A549 (cell line): ENCODE measurements at regions not wholly inside any gene's neighbourhood (a gene's known extent, or its start where the extent isn't known, plus 50 kb on each side); places are given as distances from the start of the nearest gene placed in this dataset.
A peak's percentile ranks its signal among the peaks of the same experiment; 100 is the strongest.

Source experiments
- ATAC-seq, 2 experiments: fragments of 200-7000 bp in 1 of 2; fragments of >200 bp in 1 of 2; cut with Nextera tagmentation in 1 of 2; cut with Tn5 transposase in 1 of 2; 3 replicates each; pipeline versions ENCODE4 v1.8.0 to v1.9.1; 2018 to 2020; ENCODE audit warnings: mild to moderate bottlenecking in 1 of 2, moderate library complexity in 1 of 2
- CTCF ChIA-PET: fragments of 300-600 bp; sonication (Branson Sonifier 250); formaldehyde crosslinking; extraction: SDS; loops from one replicate; lab custom pipeline; 2021; ENCODE audit warnings: antibody characterized with exemption, inconsistent platforms; lab: Yijun Ruan, JAX
- POLR2A ChIA-PET: fragments of 350-600 bp; formaldehyde crosslinking; extraction: SDS; loops from one replicate; lab custom pipeline; 2021; ENCODE audit warnings: antibody characterized with exemption, inconsistent platforms; lab: Yijun Ruan, JAX
- DNase-seq, 2 experiments: peaks; one replicate each; pipeline versions ENCODE4 v3.0.0 to v3.0.0-alpha.2; 2011 to 2016; ENCODE audit warnings: low read depth in 1 of 2, low spot score in 1 of 2
- FAIRE-seq: peaks from 2 replicates; lab custom pipeline; 2011; peaks lifted over from hg19 to GRCh38; lab: Jason Lieb, UNC
- H3K27ac ChIP-seq, 2 experiments: fragments of >200 bp; sonication (Bioruptor Twin); formaldehyde crosslinking; 3 replicates each; pipeline ENCODE4 v1.5.1; 2016 to 2017
- H3K4me1 ChIP-seq: fragments of >200 bp; sonication (Bioruptor Twin); formaldehyde crosslinking; 3 replicates; pipeline ENCODE4 v1.6.1; 2016
- H3K4me2 ChIP-seq: fragments of >200 bp; sonication (Bioruptor Twin); formaldehyde crosslinking; 3 replicates; pipeline ENCODE4 v1.6.1; 2016
- H3K4me3 ChIP-seq: fragments of >200 bp; sonication (Bioruptor Twin); formaldehyde crosslinking; 3 replicates; pipeline ENCODE4 v1.5.1; 2016
- H3K9me3 ChIP-seq: fragments of >200 bp; sonication (Bioruptor Twin); formaldehyde crosslinking; 3 replicates; pipeline ENCODE4 v1.6.1; 2016
- CBX2 ChIP-seq: fragments of 200-600 bp; sonication (generic); IDR thresholded peaks from 2 replicates; pipeline ENCODE4 v1.6.1; 2016; ENCODE audit warnings: low read depth, mild to moderate bottlenecking, borderline replicate concordance
- CBX8 ChIP-seq: fragments of 200-600 bp; sonication (generic); IDR thresholded peaks from 2 replicates; pipeline ENCODE4 v1.6.1; 2016
- FOSB ChIP-seq: fragments of 250-450 bp; sonication (Bioruptor Pico); IDR thresholded peaks from 2 replicates; pipeline ENCODE4 v1.5.0; 2020; ENCODE audit warnings: mild to moderate bottlenecking, moderate library complexity
- HOXB5 ChIP-seq: fragments of 250-450 bp; sonication (Bioruptor Pico); IDR thresholded peaks from 2 replicates; pipeline ENCODE4 v1.5.0; 2020; ENCODE audit warnings: mild to moderate bottlenecking, moderate library complexity
- JUN ChIP-seq, 2 experiments: fragments of >200 bp; sonication (Bioruptor Twin); formaldehyde crosslinking; IDR thresholded peaks; 2 replicates in 1 of 2; 3 replicates in 1 of 2; pipeline ENCODE4 v1.6.1; 2016 to 2017
- KDM5A ChIP-seq: fragments of 200-600 bp; sonication (generic); IDR thresholded peaks from 2 replicates; pipeline ENCODE4 v1.6.1; 2016; ENCODE audit warnings: antibody characterized with exemption, mild to moderate bottlenecking
- MYC ChIP-seq: IDR thresholded peaks from 2 replicates; pipeline ENCODE4 v1.6.1; 2012; ENCODE audit warnings: mild to moderate bottlenecking, inconsistent platforms, low read length, improper control_type of control experiment, borderline replicate concordance
- NR3C1 ChIP-seq: fragments of >200 bp; sonication (Bioruptor Twin); formaldehyde crosslinking; IDR thresholded peaks from 3 replicates; pipeline ENCODE4 v1.6.1; 2017
- PHF8 ChIP-seq: fragments of 200-600 bp; sonication (generic); IDR thresholded peaks from 2 replicates; pipeline ENCODE4 v1.6.1; 2016; ENCODE audit warnings: low read depth, mild to moderate bottlenecking, antibody characterized with exemption, moderate library complexity, borderline replicate concordance
- POLR2A ChIP-seq: IDR thresholded peaks from 2 replicates; pipeline ENCODE4 v1.6.1; 2012; ENCODE audit warnings: mild to moderate bottlenecking, low read length
- POLR2AphosphoS2 ChIP-seq: conservative IDR thresholded peaks from 2 replicates; pipeline ENCODE4 v1.6.1; 2012; ENCODE audit warnings: low read length, improper control_type of control experiment, inconsistent platforms
- RAD21 ChIP-seq, 2 experiments: fragments of >200 bp in 1 of 2; sonication (Bioruptor Twin) in 1 of 2; formaldehyde crosslinking in 1 of 2; IDR thresholded peaks in 1 of 2; conservative IDR thresholded peaks in 1 of 2; 2 replicates in 1 of 2; 3 replicates in 1 of 2; pipeline ENCODE4 v1.6.1; 2012 to 2018; ENCODE audit warnings: inconsistent platforms in 1 of 2
- RARB ChIP-seq: fragments of 250-450 bp; sonication (Bioruptor Pico); IDR thresholded peaks from 2 replicates; pipeline ENCODE4 v1.8.0; 2021; ENCODE audit warnings: mild to moderate bottlenecking, moderate library complexity
- RFX5 ChIP-seq: fragments of 450-650 bp; IDR thresholded peaks from 2 replicates; pipeline ENCODE4 v1.7.1; 2014; ENCODE audit warnings: antibody characterized with exemption, mild to moderate bottlenecking, moderate library complexity
- SMC3 ChIP-seq: fragments of >200 bp; sonication (Bioruptor Twin); formaldehyde crosslinking; IDR thresholded peaks from 3 replicates; pipeline ENCODE4 v1.6.1; 2018; ENCODE audit warnings: inconsistent platforms
- TFCP2L1 ChIP-seq: fragments of 250-450 bp; sonication (Bioruptor Pico); IDR thresholded peaks from 2 replicates; pipeline ENCODE4 v1.5.0; 2021; ENCODE audit warnings: mild to moderate bottlenecking
- TP53 ChIP-seq: fragments of 250-450 bp; sonication (Bioruptor Pico); IDR thresholded peaks from 2 replicates; pipeline ENCODE4 v1.5.0; 2021; ENCODE audit warnings: mild to moderate bottlenecking, moderate library complexity
- WGBS: methylation state at CpG from one replicate; pipeline ENCODE4 v1.1.6; 2017; ENCODE audit errors: missing lambda C conversion rate; 5-methylcytosine and 5-hydroxymethylcytosine counted together
- TF ChIP-seq, protein P1 (sequence below): fragments of 250-450 bp; sonication (Bioruptor Pico); IDR thresholded peaks from 2 replicates; pipeline ENCODE4 v1.5.0; 2021; ENCODE audit warnings: mild to moderate bottlenecking, moderate library complexity, borderline replicate concordance
- TF ChIP-seq, protein P2 (sequence below): fragments of >200 bp; sonication (Bioruptor Twin); formaldehyde crosslinking; IDR thresholded peaks from 3 replicates; pipeline ENCODE4 v1.5.1; 2016

DNA sequence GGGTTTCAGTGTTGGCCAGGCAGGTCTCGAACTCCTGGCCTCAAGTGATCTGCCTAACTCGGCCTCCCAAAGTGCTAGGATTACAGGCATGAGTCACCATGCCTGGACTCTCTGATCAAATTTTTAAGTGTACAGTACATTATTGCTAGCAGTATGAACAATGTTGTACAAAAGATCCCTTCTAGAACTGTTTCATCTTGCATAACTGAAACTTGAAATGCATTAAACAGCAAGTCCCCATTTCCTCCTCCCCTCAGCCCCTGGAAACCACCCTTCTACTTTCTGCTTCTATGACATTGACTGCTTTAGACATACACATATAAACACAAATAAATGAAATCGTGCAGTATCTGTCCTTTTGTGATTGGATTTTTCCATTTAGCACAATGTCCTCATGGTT lies 463.4 kb downstream of the PTPRC start:
- TF ChIP-seq TFCP2L1 (no peak), RFX5 (no peak), SMC3 (no peak)
- CTCF ChIA-PET: interaction anchor here (1.0 kb wide), 1 partner anchor 340 kb away, joined by 3 read pairs; no protein-coding TSS in a partner anchor

DNA sequence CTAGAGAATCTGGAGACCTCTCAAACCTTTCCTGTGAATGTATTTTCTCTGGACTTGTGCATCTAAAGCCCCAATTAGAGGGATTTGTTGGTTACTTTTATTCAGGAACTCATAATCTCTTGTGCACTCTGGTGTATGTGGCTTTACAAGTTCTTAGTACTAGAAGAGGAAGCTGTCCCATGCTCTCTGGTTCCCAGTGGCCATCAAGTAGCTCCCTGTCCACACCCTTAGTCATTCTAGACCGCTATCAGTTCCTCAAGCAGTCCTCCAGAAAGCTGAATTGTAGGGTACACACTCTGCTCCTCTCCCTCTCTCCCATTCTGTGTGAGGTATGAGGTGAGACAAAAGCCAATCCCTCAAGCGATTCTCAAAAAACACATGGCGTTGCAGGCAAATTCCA lies 470.3 kb downstream of the PTPRC start:
- no peak for TF ChIP-seq JUN (IDR thresholded peaks at IDR 0.05)
- no peak for TF ChIP-seq SMC3
- TF ChIP-seq RARB: no peak
- no peak for TF ChIP-seq FOSB (CRISPR knock-in tag)
- no peak for TF ChIP-seq PHF8
- no peak for TF ChIP-seq NR3C1
- POLR2A ChIA-PET: no interaction called here
- no peaks in the 10 kb centered on the region for H3K9me3 ChIP-seq
- CTCF ChIA-PET: interaction anchor here (1.1 to 1.3 kb wide), 2 partner anchors 15 to 353 kb away, joined by 3 read pairs; no protein-coding TSS in a partner anchor
- H3K4me1 ChIP-seq: no peaks in the 10 kb centered on the region
- no peak overlapping the region for H3K4me2 ChIP-seq
- FAIRE-seq (no peak), ATAC-seq (no peak), DNase-seq (no peak)
- no peak overlapping the region for H3K4me3 ChIP-seq
- WGBS: 66% methylated on average over 3 of the region's 3 CpGs
- no peak overlapping the region for H3K27ac ChIP-seq

More for the DNA sequence above, 463.4 kb downstream of the PTPRC start:
- no peak overlapping the region for H3K4me2 ChIP-seq
- POLR2A ChIA-PET: no interaction called here
- no peaks in the 10 kb centered on the region for H3K9me3 ChIP-seq
- WGBS: 14% methylated on average over 3 of the region's 3 CpGs
- DNase-seq (no peak), ATAC-seq (no peak), FAIRE-seq (no peak)
- no peaks in the 10 kb centered on the region for H3K4me1 ChIP-seq
- no peak overlapping the region for H3K27ac ChIP-seq
- H3K4me3 ChIP-seq: no peak overlapping the region

GRCh38 chr1:199112365-199112764 lies 473.5 kb downstream of the PTPRC start:
- Histone ChIP-seq H3K4me3 (no peak overlapping the region), H3K9me3 (no peaks in the 10 kb centered on the region), H3K27ac (no peak overlapping the region), H3K4me1 (no peaks in the 10 kb centered on the region), H3K4me2 (no peak overlapping the region)
- no peak for FAIRE-seq
- DNase-seq: no peak
- ATAC-seq: no peak
- ChIA-PET POLR2A (no interaction called here), CTCF (interaction anchor here (0.6 to 1.8 kb wide), 9 partner anchors 8 to 356 kb away, joined by 3 to 6 read pairs (median 4); no protein-coding TSS in a partner anchor)
- TF ChIP-seq MYC (no peak), HOXB5 (CRISPR knock-in tag) (no peak), POLR2A (no peak), POLR2AphosphoS2 (no peak), CBX2 (no peak)
- TF ChIP-seq, protein P1, sequence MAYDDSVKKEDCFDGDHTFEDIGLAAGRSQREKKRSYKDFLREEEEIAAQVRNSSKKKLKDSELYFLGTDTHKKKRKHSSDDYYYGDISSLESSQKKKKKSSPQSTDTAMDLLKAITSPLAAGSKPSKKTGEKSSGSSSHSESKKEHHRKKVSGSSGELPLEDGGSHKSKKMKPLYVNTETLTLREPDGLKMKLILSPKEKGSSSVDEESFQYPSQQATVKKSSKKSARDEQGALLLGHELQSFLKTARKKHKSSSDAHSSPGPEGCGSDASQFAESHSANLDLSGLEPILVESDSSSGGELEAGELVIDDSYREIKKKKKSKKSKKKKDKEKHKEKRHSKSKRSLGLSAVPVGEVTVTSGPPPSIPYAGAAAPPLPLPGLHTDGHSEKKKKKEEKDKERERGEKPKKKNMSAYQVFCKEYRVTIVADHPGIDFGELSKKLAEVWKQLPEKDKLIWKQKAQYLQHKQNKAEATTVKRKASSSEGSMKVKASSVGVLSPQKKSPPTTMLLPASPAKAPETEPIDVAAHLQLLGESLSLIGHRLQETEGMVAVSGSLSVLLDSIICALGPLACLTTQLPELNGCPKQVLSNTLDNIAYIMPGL: no peak

GRCh38 chr1:199113265-199113869 lies 474.5 kb downstream of the PTPRC start:
- WGBS: 19% methylated on average over 2 of the region's 2 CpGs
- ATAC-seq (peak in 1 of 2 experiments; percentile 78; a peak in 3 of 6 replicates), FAIRE-seq (no peak)
- ChIA-PET POLR2A (no interaction called here), CTCF (interaction anchor here (0.8 to 1.8 kb wide), 12 partner anchors 9 to 413 kb away, joined by 3 to 10 read pairs (median 4); no protein-coding TSS in a partner anchor)
- no peak overlapping the region for H3K27ac ChIP-seq
- TF ChIP-seq TP53 (CRISPR knock-in tag) (no peak), CBX8 (no peak), SMC3 (peak; percentile 57), KDM5A (no peak), RAD21 (conservative IDR thresholded peaks at IDR 0.05 in 1 of 2, IDR thresholded peaks at IDR 0.05 in 1 of 2) (peak; percentile 56 to 78)
- TF ChIP-seq, protein P2, sequence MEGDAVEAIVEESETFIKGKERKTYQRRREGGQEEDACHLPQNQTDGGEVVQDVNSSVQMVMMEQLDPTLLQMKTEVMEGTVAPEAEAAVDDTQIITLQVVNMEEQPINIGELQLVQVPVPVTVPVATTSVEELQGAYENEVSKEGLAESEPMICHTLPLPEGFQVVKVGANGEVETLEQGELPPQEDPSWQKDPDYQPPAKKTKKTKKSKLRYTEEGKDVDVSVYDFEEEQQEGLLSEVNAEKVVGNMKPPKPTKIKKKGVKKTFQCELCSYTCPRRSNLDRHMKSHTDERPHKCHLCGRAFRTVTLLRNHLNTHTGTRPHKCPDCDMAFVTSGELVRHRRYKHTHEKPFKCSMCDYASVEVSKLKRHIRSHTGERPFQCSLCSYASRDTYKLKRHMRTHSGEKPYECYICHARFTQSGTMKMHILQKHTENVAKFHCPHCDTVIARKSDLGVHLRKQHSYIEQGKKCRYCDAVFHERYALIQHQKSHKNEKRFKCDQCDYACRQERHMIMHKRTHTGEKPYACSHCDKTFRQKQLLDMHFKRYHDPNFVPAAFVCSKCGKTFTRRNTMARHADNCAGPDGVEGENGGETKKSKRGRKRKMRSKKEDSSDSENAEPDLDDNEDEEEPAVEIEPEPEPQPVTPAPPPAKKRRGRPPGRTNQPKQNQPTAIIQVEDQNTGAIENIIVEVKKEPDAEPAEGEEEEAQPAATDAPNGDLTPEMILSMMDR: peak; percentile 48
- TF ChIP-seq, protein P1: no peak
- TF ChIP-seq, all 56 proteins: peak for 3
- Histone ChIP-seq H3K4me1 (no peaks in the 10 kb centered on the region), H3K4me2 (no peak overlapping the region), H3K4me3 (no peak overlapping the region), H3K9me3 (no peaks in the 10 kb centered on the region)
- peak; percentile 2 to 66 for DNase-seq
